ENCODE measurements at regions not wholly inside any gene's neighbourhood (a gene's known extent, or its start where the extent isn't known, plus 50 kb on each side); places are given as distances from the start of the nearest gene placed in this dataset.
A peak's percentile ranks its signal among the peaks of the same experiment; 100 is the strongest.

GRCh38 chr15:77796046-77796729 is 163.5 kb upstream of the LINGO1 start:
- DNase-seq (ENCODE audit: low read depth in 2 of 2): no peak

- DNase-seq (ENCODE audit: low read depth in 2 of 2): no peak
These were observed 162.7 kb upstream of the LINGO1 start for GRCh38 chr15:77795446-77795845.

GRCh38 chr15:77791941-77792340 is 159.2 kb upstream of the LINGO1 start:
- DNase-seq (ENCODE audit: low read depth in 2 of 2): no peak

- no peak for DNase-seq (ENCODE audit: low read depth in 2 of 2)
These were observed 157.8 kb upstream of the LINGO1 start for GRCh38 chr15:77790481-77790880.

- no peak for DNase-seq (ENCODE audit: low read depth in 2 of 2)
These were observed 154.2 kb upstream of the LINGO1 start for GRCh38 chr15:77786956-77787355.

- no peak for DNase-seq (ENCODE audit: low read depth in 2 of 2)
These were observed 153.6 kb upstream of the LINGO1 start for GRCh38 chr15:77786181-77786890.

GRCh38 chr15:77784361-77785292 is 151.9 kb upstream of the LINGO1 start:
- DNase-seq (ENCODE audit: low read depth in 2 of 2): peak in 1 of 2 donors; percentile 19

GRCh38 chr15:77783636-77784035 is 150.9 kb upstream of the LINGO1 start:
- DNase-seq (ENCODE audit: low read depth in 2 of 2): no peak

GRCh38 chr15:77782691-77783090 is 150.0 kb upstream of the LINGO1 start:
- no peak for DNase-seq (ENCODE audit: low read depth in 2 of 2)

- no peak for DNase-seq (ENCODE audit: low read depth in 2 of 2)
These were observed 149.2 kb upstream of the LINGO1 start for GRCh38 chr15:77781946-77782240.

GRCh38 chr15:77781151-77781945 is 148.6 kb upstream of the LINGO1 start:
- DNase-seq (ENCODE audit: low read depth in 2 of 2): no peak

GRCh38 chr15:77778802-77779201 is 146.1 kb upstream of the LINGO1 start:
- DNase-seq (ENCODE audit: low read depth in 2 of 2): no peak

GRCh38 chr15:77775837-77776236 is 143.1 kb upstream of the LINGO1 start:
- no peak for DNase-seq (ENCODE audit: low read depth in 2 of 2)

- DNase-seq (ENCODE audit: low read depth in 2 of 2): no peak
These were observed 142.7 kb upstream of the LINGO1 start for GRCh38 chr15:77775373-77775772.

- DNase-seq (ENCODE audit: low read depth in 2 of 2): no peak
These were observed 141.6 kb upstream of the LINGO1 start for GRCh38 chr15:77774350-77774749.

GRCh38 chr15:77773903-77774302 is 141.2 kb upstream of the LINGO1 start:
- DNase-seq (ENCODE audit: low read depth in 2 of 2): no peak

- no peak for DNase-seq (ENCODE audit: low read depth in 2 of 2)
These were observed 140.1 kb upstream of the LINGO1 start for GRCh38 chr15:77772641-77773402.

- no peak for DNase-seq (ENCODE audit: low read depth in 2 of 2)
These were observed 138.9 kb upstream of the LINGO1 start for GRCh38 chr15:77771616-77772015.

GRCh38 chr15:77769700-77770099 is 137.0 kb upstream of the LINGO1 start:
- no peak for DNase-seq (ENCODE audit: low read depth in 2 of 2)

- DNase-seq (ENCODE audit: low read depth in 2 of 2): no peak
These were observed 135.9 kb upstream of the LINGO1 start for GRCh38 chr15:77768521-77769078.

- DNase-seq (ENCODE audit: low read depth in 2 of 2): no peak
These were observed 135.4 kb upstream of the LINGO1 start for GRCh38 chr15:77768107-77768506.
